ENCODE measurements at regions not wholly inside any gene's neighbourhood (a gene's known extent, or its start where the extent isn't known, plus 50 kb on each side); places are given as distances from the start of the nearest gene placed in this dataset.

DNA sequence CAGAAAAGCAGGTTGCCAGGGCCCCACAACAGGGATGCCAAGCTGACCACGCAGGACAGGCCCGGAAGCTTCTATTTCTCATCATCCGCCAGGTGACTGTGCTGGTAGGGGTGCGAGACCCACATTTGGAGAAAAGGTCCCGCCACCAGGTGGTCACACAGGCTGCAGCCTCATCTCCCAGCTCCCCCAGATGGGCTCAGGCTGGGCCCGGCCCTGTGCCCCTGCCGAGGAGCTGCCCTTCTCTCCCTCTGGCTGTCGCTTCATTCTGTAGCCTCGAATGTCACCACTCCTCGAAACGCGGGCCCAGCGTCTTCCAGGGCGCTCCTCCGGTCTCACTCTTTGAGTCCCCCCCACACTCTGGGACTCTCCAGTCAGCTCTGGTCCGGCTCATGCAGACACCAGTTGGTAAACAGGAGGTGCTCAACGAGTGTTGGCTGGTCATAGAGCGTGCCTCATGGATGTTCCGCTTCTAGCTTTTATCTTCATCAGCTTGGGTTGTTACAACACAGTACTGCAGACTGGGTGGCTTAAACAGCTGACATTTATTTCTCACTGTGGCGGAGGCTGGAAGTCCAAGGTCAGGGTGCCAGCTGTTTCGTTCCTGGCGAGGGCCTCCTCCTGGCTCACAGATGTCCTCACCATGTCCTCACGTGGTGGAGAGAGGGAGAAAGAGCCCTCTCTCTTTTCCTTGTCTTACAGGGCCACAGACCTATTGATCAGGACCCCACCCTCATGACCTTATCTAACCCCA is 87.1 kb downstream of the TEX29 start:
- no peaks in the 10 kb centered on the region for H3K36me3 Mint-ChIP-seq
- H3K27ac Mint-ChIP-seq, result no peak overlapping the region
- H3K4me1 Mint-ChIP-seq (ENCODE audit: low read depth), result no peaks in the 10 kb centered on the region
- no peaks in the 10 kb centered on the region for H3K27me3 Mint-ChIP-seq
- no peaks in the 10 kb centered on the region for H3K9me3 Mint-ChIP-seq (ENCODE audit: low read depth)
- H3K4me3 Mint-ChIP-seq, result no peak overlapping the region

DNA sequence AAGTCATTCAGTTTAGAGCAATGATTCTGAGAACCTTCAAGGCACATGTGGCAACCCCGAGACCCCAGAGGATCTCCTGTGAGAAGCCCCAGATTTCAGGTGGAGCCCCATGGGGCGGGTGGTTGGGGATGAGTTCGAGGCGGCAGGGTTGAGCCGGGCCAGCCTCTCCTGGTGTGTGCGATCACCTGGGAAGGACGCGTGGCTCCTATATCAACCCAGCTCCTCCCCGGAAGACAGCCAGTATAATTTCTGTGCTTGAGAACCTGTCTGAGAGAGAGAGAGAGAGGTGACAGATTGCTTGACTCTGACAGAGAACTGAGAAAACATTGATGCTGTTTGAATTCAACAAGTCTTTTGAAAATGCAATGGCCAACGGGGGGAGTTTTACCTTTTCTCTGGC is 89.0 kb downstream of the TEX29 start:
- H3K36me3 Mint-ChIP-seq, result no peaks in the 10 kb centered on the region
- H3K27me3 Mint-ChIP-seq, result no peaks in the 10 kb centered on the region
- no peaks in the 10 kb centered on the region for H3K9me3 Mint-ChIP-seq (ENCODE audit: low read depth)
- no peak overlapping the region for H3K4me3 Mint-ChIP-seq
- no peaks in the 10 kb centered on the region for H3K4me1 Mint-ChIP-seq (ENCODE audit: low read depth)
- H3K27ac Mint-ChIP-seq, result no peak overlapping the region

DNA sequence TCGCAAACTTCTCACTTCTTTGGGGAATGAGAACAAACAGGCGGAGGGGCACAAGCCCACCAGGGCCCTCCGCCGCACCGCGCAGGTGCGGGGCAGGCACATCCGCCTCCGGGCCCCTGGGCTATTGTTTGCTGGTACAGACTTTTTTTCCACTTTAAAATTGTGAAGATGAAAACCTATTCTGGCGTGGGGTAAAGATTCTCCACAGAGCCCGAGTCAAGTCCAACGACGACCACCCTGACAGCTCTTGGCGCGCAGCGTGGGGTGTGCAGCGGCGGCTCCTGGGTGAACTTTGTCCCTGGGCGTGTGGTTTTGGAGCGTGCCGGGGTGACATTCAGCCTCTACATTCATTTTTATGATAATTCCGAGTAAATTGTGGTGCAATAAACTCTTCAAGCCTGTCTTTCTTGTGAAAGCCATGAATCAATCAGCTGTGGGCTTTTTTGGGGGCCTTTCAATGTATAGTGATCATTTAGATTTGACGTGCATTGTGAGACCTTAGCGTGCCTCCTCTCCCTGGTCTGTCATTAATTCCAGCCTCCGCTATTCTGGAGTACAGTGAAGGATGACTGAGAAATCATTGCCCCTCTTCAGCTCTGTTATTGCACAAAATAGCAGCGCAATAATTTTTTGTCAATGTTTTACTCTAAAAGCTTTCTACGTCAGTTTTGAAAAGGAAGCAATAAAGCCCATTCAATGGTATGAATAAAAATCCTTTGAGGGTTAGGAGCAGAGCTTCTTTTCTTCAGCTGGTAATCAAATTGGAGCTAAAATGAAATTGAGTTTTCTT is 90.0 kb downstream of the TEX29 start:
- H3K9me3 Mint-ChIP-seq (ENCODE audit: low read depth), result no peaks in the 10 kb centered on the region
- no peak overlapping the region for H3K4me3 Mint-ChIP-seq
- no peak overlapping the region for H3K27ac Mint-ChIP-seq
- no peaks in the 10 kb centered on the region for H3K36me3 Mint-ChIP-seq
- no peaks in the 10 kb centered on the region for H3K27me3 Mint-ChIP-seq
- no peaks in the 10 kb centered on the region for H3K4me1 Mint-ChIP-seq (ENCODE audit: low read depth)

DNA sequence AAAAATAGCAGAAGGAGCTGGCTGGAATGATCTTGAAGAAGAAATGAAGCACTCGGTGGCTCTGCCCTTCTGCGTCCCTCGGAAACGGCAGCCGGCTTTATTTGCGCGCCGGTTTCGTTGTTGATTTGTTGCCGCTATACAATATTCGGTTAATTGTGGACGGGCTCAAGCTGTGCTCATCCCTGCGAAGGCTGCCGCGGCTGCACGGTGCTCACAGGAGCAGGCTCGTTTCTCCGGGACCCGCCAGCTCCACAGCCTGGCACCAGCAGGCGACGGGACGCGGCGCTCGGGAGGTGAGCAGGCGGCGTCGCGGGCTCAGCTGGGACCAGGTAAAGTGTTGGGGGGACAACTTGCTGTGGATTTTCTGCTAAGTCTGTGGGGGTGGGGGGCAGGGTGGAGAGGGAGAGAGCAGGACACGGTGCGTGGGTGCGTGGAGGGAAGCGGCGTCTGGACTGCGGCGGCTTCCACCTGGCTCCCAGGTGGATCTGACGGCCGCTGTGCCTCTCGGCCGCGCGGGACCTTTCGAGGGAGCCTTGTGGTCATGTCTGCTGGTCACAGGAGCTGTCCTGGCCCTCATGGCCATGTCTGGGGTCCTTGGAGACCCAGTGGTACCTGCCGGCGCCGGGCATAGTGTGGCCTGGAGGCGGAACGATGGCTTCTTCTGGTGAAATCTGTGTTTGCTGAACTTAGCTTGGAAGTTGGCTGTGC is 90.9 kb downstream of the TEX29 start:
- H3K36me3 Mint-ChIP-seq, result no peaks in the 10 kb centered on the region
- H3K27me3 Mint-ChIP-seq, result no peaks in the 10 kb centered on the region
- no peaks in the 10 kb centered on the region for H3K9me3 Mint-ChIP-seq (ENCODE audit: low read depth)
- no peak overlapping the region for H3K4me3 Mint-ChIP-seq
- no peaks in the 10 kb centered on the region for H3K4me1 Mint-ChIP-seq (ENCODE audit: low read depth)
- no peak overlapping the region for H3K27ac Mint-ChIP-seq

DNA sequence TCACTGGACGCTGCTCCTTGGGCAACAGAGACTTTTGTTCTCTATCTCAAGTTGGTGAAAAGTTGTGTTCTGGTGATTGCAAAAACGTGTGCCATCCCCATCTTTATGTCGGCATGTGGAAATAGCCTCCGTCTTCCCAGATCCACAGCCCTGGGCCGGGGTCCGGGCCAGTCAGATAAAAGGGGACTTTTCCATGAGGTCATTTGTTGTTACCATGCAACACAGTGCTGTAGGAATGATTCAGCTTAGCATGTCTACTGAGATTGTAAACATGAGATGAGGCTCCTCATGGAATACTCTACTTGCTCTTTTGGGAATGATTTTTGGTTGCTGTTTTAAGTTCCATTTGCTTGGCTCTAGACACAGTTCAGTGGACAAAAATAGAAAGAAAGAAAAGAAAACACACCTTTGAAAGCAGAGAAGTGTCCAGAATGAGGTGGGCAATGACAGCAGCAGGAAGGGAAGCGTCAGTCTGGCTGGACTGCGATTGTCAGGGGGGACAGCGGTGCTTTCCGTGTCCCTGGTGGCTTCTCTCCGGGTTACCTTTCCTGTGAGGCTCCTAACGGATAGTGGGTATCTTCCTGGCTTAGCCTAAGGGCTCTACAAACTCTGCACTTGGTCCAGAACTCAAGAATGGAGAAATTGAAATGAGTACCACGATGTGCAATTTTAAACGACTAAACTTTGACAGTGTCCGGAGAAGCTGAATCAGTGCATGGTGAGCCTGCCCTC is 91.6 kb downstream of the TEX29 start:
- H3K9me3 Mint-ChIP-seq (ENCODE audit: low read depth), result no peaks in the 10 kb centered on the region
- no peaks in the 10 kb centered on the region for H3K4me1 Mint-ChIP-seq (ENCODE audit: low read depth)
- H3K27ac Mint-ChIP-seq, result no peak overlapping the region
- H3K27me3 Mint-ChIP-seq, result no peaks in the 10 kb centered on the region
- H3K36me3 Mint-ChIP-seq, result no peaks in the 10 kb centered on the region
- H3K4me3 Mint-ChIP-seq, result no peak overlapping the region

DNA sequence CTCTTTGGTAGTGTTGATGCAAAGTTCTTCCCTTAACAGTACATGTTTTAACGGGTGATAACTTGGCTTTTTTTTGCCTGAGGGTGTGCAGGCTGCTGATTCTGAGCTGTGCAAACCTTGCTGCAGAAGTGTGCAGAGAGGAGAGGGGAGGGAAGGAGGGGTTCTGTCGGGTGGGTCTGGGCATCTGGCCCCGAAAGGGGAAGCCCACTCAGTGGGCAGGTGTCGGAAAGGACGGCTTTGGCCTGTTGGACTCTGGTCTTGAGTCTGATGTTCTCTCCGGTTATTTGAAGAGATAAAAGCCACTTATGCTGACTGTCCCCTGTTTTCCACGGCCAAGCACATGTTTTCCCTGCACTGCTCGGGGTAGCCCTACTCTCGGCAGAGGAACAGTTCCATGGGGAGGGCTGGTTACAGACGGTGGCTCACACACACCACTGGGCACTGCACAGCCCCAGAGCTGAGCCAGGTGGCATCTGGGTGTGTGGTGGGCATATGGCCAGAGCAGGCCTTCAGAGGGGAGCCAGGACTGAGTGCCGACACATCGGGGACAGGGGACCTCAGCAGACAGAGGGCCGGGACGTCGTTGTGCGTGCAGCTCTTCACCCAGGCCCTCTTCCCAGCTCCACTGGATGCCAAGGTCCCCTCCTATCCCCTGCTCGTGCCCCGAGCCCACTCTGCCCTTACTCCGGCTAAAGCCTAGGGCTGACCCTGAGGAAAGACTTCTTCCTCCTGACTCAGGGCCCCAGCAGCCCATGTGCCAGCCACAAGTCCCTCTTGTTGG is 93.2 kb downstream of the TEX29 start:
- Mint-ChIP-seq H3K27me3 (no peaks in the 10 kb centered on the region), H3K9me3 (ENCODE audit: low read depth) (no peaks in the 10 kb centered on the region), H3K36me3 (no peaks in the 10 kb centered on the region), H3K4me1 (ENCODE audit: low read depth) (no peaks in the 10 kb centered on the region), H3K4me3 (no peak overlapping the region), H3K27ac (no peak overlapping the region)

DNA sequence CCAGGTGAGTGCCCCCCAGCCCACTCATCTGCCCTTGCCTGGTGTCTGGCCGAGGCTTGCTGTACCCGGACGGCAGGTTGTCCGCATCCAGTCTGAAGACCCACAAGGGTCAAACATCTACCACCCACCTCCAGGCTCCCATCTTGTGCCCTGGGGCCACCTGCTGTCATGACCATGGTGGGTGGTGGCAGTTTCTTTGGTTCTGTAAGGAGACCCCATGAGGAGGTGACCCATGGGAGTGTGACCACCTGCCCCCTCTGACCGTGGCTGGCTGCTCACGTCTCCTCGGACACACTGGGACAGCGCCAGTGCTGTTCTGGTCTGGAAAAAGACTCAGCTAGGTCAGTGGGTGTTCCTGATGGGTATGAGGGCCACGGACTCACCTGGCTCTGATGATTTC is 93.9 kb downstream of the TEX29 start:
- Mint-ChIP-seq H3K27ac (no peak overlapping the region), H3K9me3 (ENCODE audit: low read depth) (no peaks in the 10 kb centered on the region), H3K4me1 (ENCODE audit: low read depth) (no peaks in the 10 kb centered on the region), H3K4me3 (no peak overlapping the region), H3K27me3 (no peaks in the 10 kb centered on the region), H3K36me3 (no peaks in the 10 kb centered on the region)

DNA sequence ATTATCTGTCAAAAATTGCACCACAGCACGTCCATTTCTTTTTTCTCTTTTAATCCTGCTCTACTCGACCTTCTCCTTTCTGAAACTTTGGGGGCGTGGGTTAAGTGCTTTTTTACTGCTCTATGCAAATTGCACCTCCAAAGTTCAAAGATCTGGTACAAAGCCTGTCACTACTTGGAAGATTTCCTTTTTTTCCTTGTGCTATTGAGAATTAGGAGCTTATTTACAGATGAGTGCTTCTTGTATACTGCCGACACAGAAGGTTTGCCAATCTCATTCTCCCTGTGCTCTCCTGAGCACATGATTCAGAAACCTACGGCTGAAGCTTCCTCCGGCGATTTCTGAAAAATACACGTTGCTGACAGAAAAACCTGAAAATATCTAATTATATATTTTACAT is 94.8 kb downstream of the TEX29 start:
- H3K27ac Mint-ChIP-seq, result no peak overlapping the region
- no peaks in the 10 kb centered on the region for H3K36me3 Mint-ChIP-seq
- H3K4me1 Mint-ChIP-seq (ENCODE audit: low read depth), result no peaks in the 10 kb centered on the region
- no peaks in the 10 kb centered on the region for H3K27me3 Mint-ChIP-seq
- H3K4me3 Mint-ChIP-seq, result no peak overlapping the region
- no peaks in the 10 kb centered on the region for H3K9me3 Mint-ChIP-seq (ENCODE audit: low read depth)

DNA sequence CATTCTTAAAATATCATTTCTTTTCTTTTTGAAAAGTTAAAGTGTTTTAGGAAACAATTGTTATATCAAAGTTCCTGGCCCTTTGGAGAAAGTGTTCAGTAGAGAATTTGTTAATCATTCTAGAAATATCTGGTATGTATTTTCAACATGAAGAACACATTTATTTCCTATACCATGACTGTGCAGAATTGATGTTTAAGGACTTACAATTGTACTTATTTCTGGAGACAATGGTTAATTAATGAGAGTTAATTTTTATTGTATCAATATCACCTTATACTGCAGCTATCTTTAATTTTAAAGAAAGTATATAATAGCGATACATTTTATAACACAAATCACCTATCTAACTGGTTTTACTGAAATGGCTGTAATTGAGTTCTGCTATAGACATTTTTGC is 95.3 kb downstream of the TEX29 start:
- Mint-ChIP-seq H3K27ac (no peak overlapping the region), H3K27me3 (no peaks in the 10 kb centered on the region), H3K4me3 (no peak overlapping the region), H3K4me1 (ENCODE audit: low read depth) (no peaks in the 10 kb centered on the region), H3K9me3 (ENCODE audit: low read depth) (no peaks in the 10 kb centered on the region), H3K36me3 (no peaks in the 10 kb centered on the region)

DNA sequence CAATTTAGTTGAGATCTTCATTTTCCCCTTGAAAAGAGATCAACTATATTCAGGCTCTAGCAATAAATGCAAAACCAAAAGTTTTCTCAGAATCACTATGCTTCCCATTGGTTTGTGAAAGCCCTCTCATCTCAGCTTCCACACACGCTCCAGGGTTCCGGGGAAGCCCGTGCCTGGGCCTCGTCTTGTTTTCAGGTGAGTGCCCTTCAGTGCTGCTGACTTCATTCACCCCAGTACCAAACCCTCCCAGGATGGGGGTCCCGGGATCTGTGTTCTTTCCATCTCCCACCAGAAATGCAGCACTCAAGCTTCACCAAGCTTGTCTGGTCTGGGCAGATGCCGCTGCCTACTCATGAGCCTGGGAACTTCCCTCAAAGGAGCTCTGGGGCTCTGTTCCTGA is 97.7 kb downstream of the TEX29 start:
- no peak overlapping the region for H3K4me3 Mint-ChIP-seq
- H3K27me3 Mint-ChIP-seq, result no peaks in the 10 kb centered on the region
- no peaks in the 10 kb centered on the region for H3K4me1 Mint-ChIP-seq (ENCODE audit: low read depth)
- H3K36me3 Mint-ChIP-seq, result no peaks in the 10 kb centered on the region
- H3K9me3 Mint-ChIP-seq (ENCODE audit: low read depth), result no peaks in the 10 kb centered on the region
- no peak overlapping the region for H3K27ac Mint-ChIP-seq

DNA sequence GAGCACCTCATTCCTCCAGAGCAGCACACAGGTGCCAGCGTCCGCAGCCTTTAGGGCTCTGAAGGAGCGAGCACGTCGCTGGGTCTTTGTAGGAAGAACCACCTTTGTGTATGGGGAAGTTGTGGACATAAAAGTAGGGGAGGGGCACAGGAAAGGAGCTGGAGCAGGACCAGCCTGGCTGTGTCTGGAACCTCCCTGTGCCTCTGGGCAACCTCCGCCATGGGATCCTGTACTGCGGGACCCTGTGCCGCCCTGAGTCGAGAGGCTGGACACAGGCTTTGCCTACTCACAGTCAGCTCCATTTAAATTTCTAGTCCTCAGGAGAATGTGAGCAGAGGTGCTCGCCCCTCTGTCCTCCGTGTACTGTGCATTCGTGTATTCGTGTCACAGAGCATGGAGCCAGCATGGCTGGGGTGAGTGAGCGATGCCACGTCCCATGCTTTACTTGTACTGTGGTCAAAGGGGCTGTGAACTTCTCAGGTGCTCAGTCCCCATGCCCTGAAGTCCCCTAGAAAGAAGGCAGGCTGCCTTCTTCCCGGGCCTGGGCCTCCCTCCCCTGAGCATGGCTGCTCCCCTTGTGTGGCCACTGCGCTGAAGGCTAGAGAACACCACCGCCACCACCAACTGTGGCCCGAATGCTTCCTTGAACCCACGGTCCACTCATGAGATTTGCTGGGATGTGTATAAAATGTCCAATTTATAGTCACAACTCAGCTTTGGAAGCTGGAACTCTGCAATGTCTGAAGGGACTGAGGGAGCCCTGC is 99.9 kb downstream of the TEX29 start:
- Mint-ChIP-seq H3K27me3 (no peaks in the 10 kb centered on the region), H3K4me3 (no peak overlapping the region), H3K4me1 (ENCODE audit: low read depth) (no peaks in the 10 kb centered on the region), H3K9me3 (ENCODE audit: low read depth) (no peaks in the 10 kb centered on the region), H3K27ac (no peak overlapping the region), H3K36me3 (no peaks in the 10 kb centered on the region)

DNA sequence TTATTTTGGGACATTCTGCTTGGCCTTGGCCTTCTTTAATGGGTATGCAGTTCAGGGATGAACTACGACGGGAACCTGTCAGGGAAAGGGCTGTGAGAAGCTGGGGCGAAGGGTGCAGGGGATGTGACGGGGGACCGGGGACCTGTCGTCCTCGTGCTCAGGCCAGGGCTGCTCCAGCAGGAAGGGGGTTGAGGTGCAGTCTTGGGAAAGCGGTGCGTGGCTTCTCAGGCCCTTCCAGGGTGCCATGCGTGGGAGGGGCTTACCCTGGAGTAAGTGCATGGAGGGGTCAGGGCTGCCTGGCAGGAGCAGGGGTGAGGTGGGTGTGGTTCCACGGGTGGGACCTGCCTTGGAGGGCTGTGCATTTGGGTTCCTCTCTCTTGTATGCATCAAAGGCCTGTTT is 100.8 kb downstream of the TEX29 start:
- no peaks in the 10 kb centered on the region for H3K27me3 Mint-ChIP-seq
- H3K4me1 Mint-ChIP-seq (ENCODE audit: low read depth), result no peaks in the 10 kb centered on the region
- no peaks in the 10 kb centered on the region for H3K9me3 Mint-ChIP-seq (ENCODE audit: low read depth)
- H3K27ac Mint-ChIP-seq, result no peak overlapping the region
- H3K36me3 Mint-ChIP-seq, result no peaks in the 10 kb centered on the region
- no peak overlapping the region for H3K4me3 Mint-ChIP-seq

DNA sequence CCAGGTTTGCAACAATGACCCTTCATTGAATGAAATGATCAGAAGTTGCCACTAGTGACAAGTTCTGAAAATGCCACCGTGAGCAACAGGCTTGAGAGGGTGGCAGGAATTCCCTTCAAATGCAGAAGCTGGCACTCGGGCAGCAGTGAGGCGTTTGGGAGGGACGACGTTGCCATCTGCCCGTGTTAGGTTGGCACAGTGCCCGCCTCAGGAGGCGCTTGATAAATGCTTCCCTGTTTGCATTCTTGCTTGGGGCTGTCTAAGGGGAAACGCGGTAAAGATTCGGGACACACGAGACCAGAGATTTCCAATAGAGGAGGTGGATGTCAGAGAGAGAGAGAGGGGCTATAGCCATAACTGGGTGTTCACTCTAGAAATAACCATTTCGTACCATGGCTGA is 101.9 kb downstream of the TEX29 start:
- Mint-ChIP-seq H3K27ac (no peak overlapping the region), H3K9me3 (ENCODE audit: low read depth) (no peaks in the 10 kb centered on the region), H3K27me3 (no peaks in the 10 kb centered on the region), H3K36me3 (no peaks in the 10 kb centered on the region), H3K4me3 (no peak overlapping the region), H3K4me1 (ENCODE audit: low read depth) (no peaks in the 10 kb centered on the region)
